Epithelial cell of proximal tubule (primary cell): ENCODE measurements at regions not wholly inside any gene's neighbourhood (a gene's known extent, or its start where the extent isn't known, plus 50 kb on each side); places are given as distances from the start of the nearest gene placed in this dataset.
"Not testable (repeated sequence)": the region's sequence is repeated elsewhere in the genome, so short reads cannot be mapped to it uniquely, and the experiment has no call there.

Experiments used
- DNase-seq: peaks from one replicate; pipeline ENCODE4 v3.0.0-alpha.2; 2011; ENCODE audit warnings: low read depth
- H3K4me3 ChIP-seq: 2 replicates; pipeline ENCODE4 v1.5.1; 2011; ENCODE audit warnings: low read depth, mild to moderate bottlenecking, low read length
- TF ChIP-seq, protein P1 (sequence below): conservative IDR thresholded peaks from 2 replicates; pipeline ENCODE4 v1.5.1; 2012; ENCODE audit warnings: low read depth, mild to moderate bottlenecking, low read length

DNA sequence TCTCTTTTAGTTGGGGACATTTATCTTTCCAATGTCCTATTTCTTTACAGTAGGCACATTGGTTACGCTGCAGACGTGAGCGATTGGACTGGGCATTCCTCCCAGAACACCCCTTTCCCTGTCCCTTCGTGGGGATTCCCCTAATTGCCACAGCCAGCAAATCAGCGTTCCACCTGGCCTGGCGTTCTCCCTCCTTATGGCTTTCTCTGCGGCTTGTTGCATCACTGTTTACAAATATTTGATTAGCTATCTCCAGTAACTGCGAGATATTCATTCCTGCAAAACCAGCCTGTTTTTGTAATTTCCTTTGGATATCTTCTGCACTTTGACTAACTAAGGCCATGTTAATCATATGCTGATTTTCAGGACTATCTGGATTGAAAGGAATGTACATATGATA, 202.5 kb upstream of the KLF8 start:
- TF ChIP-seq, protein P1, sequence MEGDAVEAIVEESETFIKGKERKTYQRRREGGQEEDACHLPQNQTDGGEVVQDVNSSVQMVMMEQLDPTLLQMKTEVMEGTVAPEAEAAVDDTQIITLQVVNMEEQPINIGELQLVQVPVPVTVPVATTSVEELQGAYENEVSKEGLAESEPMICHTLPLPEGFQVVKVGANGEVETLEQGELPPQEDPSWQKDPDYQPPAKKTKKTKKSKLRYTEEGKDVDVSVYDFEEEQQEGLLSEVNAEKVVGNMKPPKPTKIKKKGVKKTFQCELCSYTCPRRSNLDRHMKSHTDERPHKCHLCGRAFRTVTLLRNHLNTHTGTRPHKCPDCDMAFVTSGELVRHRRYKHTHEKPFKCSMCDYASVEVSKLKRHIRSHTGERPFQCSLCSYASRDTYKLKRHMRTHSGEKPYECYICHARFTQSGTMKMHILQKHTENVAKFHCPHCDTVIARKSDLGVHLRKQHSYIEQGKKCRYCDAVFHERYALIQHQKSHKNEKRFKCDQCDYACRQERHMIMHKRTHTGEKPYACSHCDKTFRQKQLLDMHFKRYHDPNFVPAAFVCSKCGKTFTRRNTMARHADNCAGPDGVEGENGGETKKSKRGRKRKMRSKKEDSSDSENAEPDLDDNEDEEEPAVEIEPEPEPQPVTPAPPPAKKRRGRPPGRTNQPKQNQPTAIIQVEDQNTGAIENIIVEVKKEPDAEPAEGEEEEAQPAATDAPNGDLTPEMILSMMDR = no peak
- no peak overlapping the region for H3K4me3 ChIP-seq
- DNase-seq = no peak

DNA sequence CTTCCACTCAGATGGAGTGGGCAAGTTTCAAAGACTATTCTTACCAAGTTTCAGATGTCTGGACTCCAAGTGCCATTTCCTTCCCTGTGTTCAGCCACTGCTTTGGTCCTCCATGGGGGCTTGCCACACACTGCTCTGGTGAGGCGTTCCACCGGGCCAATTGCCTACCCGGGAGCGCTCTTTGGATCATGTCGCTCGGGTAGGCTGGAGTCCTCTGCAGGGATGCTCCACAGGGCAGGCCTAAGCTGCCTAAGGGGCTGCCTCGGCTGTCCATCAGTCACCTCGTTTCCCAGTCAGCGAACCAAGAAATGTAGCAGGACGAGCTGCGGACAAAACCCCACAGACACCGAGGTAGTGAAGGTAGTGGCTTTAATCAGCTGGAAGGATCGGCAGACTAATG, 200.7 kb upstream of the KLF8 start:
- DNase-seq = no peak
- TF ChIP-seq, protein P1 = no peak

DNA sequence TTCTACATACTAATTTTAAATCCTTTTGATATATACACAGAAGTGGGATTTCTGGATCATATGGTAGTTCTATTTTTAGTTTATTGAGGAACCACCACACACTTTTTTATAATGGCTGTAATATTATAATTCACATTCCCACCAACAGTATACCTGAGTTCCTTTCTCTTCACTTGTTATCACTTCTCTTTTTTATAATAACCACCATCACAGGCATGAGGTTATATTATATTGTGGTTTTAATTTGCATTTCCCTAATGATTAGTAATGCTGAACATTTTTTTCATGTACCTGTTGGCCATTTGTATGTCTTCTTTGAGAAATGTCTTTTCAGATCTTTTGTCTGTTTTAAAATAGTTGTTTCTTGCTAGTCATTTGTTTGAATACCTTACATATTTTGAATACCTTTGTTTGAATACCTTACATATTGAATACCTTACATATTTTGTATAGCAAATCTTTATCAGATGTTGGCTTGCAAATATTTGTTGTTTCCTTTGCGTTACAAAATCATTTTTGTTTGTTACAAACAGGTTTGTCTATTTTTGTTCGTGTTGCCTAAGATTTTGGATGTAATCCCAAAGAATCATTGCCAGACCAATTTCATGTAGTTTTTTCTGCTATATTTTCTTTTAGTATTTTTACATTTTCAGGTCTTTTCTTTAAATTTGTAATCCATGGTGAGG, 198.5 kb upstream of the KLF8 start:
- H3K4me3 ChIP-seq = no peak overlapping the region
- no peak for DNase-seq
- TF ChIP-seq, protein P1 = no peak

More for the DNA sequence above, 200.7 kb upstream of the KLF8 start:
- no peak overlapping the region for H3K4me3 ChIP-seq

DNA sequence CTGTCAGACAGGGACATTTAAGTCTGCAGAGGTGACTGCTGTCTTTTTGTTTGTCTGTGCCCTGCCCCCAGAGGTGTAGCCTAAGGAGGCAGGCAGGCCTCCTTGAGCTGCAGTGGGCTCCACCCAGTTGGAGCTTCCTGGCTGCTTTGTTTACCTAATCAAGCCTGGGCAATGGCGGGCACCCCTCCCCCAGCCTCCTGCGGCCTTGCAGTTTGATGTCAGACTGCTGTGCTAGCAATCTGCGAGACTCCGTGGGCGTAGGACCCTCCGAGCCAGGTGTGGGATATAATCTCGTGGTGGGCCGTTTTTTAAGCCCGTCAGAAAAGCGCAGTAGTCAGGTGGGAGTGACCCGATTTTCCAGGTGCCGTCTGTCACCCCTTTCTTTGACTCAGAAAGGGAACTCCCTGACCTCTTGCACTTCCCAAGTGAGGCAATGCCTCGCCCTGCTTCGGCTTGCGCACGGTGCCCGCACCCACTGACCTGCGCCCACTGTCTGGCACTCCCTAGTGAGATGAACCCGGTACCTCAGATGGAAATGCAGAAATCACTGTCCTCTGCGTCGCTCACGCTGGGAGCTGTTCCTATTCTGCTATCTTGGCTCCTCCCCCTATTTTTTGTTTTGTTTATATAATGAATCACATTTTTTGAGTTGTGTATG, 179.4 kb upstream of the KLF8 start:
- H3K4me3 ChIP-seq, DNase-seq: not testable (repeated sequence)

DNA sequence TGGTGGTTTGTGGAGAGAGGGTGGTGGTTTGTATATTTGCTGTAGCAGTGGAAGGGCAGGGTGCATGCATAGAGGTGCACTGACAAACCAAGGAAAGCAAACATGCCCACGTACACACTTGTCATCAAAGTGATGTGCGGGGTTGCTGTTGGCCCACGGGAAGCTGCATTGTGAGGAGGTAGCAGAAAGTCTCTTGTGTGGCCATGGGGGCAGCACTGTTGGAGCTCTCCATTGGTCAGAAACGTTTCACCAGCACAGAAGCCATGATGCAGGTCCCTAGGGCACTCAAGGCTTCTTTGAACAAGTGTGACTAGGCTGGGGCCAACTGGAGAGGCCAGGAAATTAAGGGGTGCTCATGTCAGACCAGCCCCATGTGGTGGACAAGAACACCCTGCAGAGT, 174.8 kb upstream of the KLF8 start:
- no peak for DNase-seq
- TF ChIP-seq, protein P1 = no peak
- no peak overlapping the region for H3K4me3 ChIP-seq

DNA sequence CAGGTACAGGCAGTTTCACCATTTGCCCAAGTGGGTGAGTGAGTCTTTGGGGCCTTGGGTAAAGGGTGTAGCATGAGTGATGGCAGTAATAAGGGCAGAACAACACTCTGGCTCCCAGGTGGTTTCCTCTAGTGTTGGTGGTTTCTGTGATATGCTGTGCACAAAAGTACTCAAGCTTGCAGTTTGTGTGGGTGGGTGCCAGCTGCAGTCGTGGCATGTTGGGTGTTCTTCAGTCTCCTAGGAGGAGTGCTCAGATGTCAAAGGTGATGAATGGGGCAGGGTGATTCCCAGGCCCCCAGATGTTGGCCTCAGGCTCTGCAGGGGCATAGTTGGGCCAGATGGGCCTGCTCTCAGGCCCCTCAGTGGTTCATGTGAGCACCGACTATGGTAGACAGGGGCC, 166.1 kb upstream of the KLF8 start:
- TF ChIP-seq, protein P1 = no peak
- DNase-seq = no peak
- no peak overlapping the region for H3K4me3 ChIP-seq

DNA sequence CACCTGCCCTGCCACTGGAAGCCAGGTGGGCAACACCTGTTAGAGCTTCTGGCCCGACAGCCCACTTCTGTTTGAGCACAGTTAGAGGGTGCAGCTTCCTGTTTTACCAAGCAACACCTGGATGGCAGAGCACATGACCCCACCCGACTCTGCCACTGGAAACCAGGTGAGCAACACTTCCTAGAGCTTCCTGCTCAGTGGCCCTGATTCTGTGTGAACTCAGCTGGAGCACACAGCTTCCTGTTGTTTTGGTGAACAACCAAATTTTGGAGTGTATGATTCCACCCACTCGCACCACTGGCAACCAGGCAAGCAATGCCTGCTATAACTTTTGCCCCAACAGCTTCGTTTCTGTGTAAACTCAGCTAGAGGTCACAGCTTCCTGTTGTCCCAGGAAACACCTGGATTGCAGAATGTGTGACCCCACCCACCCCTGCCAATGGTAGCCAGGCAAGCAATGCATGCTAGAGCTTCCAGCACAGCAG, 163.8 kb upstream of the KLF8 start:
- TF ChIP-seq, protein P1 = no peak
- DNase-seq = no peak
- no peak overlapping the region for H3K4me3 ChIP-seq
